NCI-H1694 (cell line): ENCODE measurements at regions not wholly inside any gene's neighbourhood (a gene's known extent, or its start where the extent isn't known, plus 50 kb on each side); places are given as distances from the start of the nearest gene placed in this dataset.

Source experiments
- DNase-seq: peaks from one replicate; lab custom pipeline; 2025; lab: John Stamatoyannopoulos, UW

GRCh38 chr9:23590276-23591000 lies 235.6 kb downstream of the ELAVL2 start:
- no peak for DNase-seq

- DNase-seq, result no peak
Measured at GRCh38 chr9:23594421-23594820, 231.6 kb downstream of the ELAVL2 start.

- no peak for DNase-seq
Measured at GRCh38 chr9:23596913-23597634, 229.0 kb downstream of the ELAVL2 start.

- DNase-seq, result no peak
Measured at GRCh38 chr9:23598994-23599393, 227.0 kb downstream of the ELAVL2 start.

- no peak for DNase-seq
Measured at GRCh38 chr9:23603311-23603710, 222.7 kb downstream of the ELAVL2 start.

GRCh38 chr9:23606107-23606506 lies 219.9 kb downstream of the ELAVL2 start:
- no peak for DNase-seq

GRCh38 chr9:23608456-23608855 lies 217.6 kb downstream of the ELAVL2 start:
- no peak for DNase-seq

- no peak for DNase-seq
Measured at GRCh38 chr9:23611869-23612268, 214.2 kb downstream of the ELAVL2 start.

GRCh38 chr9:23615569-23615968 lies 210.5 kb downstream of the ELAVL2 start:
- DNase-seq, result no peak

GRCh38 chr9:23621188-23621587 lies 204.9 kb downstream of the ELAVL2 start:
- DNase-seq, result no peak

GRCh38 chr9:23621924-23622323 lies 204.1 kb downstream of the ELAVL2 start:
- DNase-seq, result no peak

- no peak for DNase-seq
Measured at GRCh38 chr9:23622396-23622795, 203.6 kb downstream of the ELAVL2 start.

GRCh38 chr9:23630488-23630887 lies 195.6 kb downstream of the ELAVL2 start:
- DNase-seq, result no peak

GRCh38 chr9:23635276-23635675 lies 190.8 kb downstream of the ELAVL2 start:
- no peak for DNase-seq

- DNase-seq, result no peak
Measured at GRCh38 chr9:23636199-23636598, 189.8 kb downstream of the ELAVL2 start.

GRCh38 chr9:23638011-23638410 lies 188.0 kb downstream of the ELAVL2 start:
- no peak for DNase-seq

GRCh38 chr9:23638837-23639426 lies 187.1 kb downstream of the ELAVL2 start:
- DNase-seq, result no peak
